H1 (cell line): ENCODE measurements at regions not wholly inside any gene's neighbourhood (a gene's known extent, or its start where the extent isn't known, plus 50 kb on each side); places are given as distances from the start of the nearest gene placed in this dataset.

Source experiments
- CTCF ChIA-PET: fragments of 300-600 bp; sonication (Branson Sonifier 250); formaldehyde crosslinking; loops from one replicate; lab custom pipeline; 2021; ENCODE audit not compliant: partially characterized antibody; lab: Charles Lee
- POLR2A ChIA-PET: fragments of 300-600 bp; sonication (Branson Sonifier 250); formaldehyde crosslinking; loops from one replicate; lab custom pipeline; 2021; ENCODE audit warnings: inconsistent platforms; ENCODE audit not compliant: partially characterized antibody; lab: Charles Lee
- DNase-seq, 2 experiments: peaks; one replicate each; pipeline versions ENCODE4 v3.0.0 to v3.0.0-alpha.2; 2010 to 2022; ENCODE audit warnings: low spot score in 2 of 2, low read depth in 1 of 2, mixed read lengths in 1 of 2
- FAIRE-seq: peaks from 2 replicates; lab custom pipeline; 2011; peaks lifted over from hg19 to GRCh38; lab: Jason Lieb, UNC
- H2AFZ ChIP-seq: 2 replicates; pipeline ENCODE4 v1.8.1; 2012; ENCODE audit warnings: low read length, inconsistent platforms
- H2AK5ac ChIP-seq: 2 replicates; pipeline ENCODE4 v1.6.1; 2013; ENCODE audit warnings: low read depth, low read length
- H2BK120ac ChIP-seq: replicated peaks from 2 replicates; pipeline ENCODE3; 2013; ENCODE audit warnings: low read depth, low read length, inconsistent platforms
- H2BK12ac ChIP-seq: 2 replicates; pipeline ENCODE4 v1.6.1; 2013; ENCODE audit warnings: low read depth, low read length
- H2BK15ac ChIP-seq: 2 replicates; pipeline ENCODE4 v1.6.1; 2013; ENCODE audit warnings: low read length
- H2BK20ac ChIP-seq: 2 replicates; pipeline ENCODE4 v1.6.1; 2013; ENCODE audit warnings: low read length
- H2BK5ac ChIP-seq: 2 replicates; pipeline ENCODE4 v1.6.1; 2013; ENCODE audit warnings: low read depth, low read length
- H3K14ac ChIP-seq: 2 replicates; pipeline ENCODE4 v1.6.1; 2013; ENCODE audit warnings: inconsistent platforms; ENCODE audit not compliant: insufficient read length
- H3K18ac ChIP-seq: 2 replicates; pipeline ENCODE4 v1.6.1; 2013; ENCODE audit warnings: low read length; ENCODE audit errors: extremely low read depth
- H3K23ac ChIP-seq: 2 replicates; pipeline ENCODE4 v1.6.1; 2013; ENCODE audit warnings: inconsistent platforms; ENCODE audit not compliant: insufficient read length
- H3K23me2 ChIP-seq: 2 replicates; pipeline ENCODE4 v1.6.1; 2013; ENCODE audit warnings: low read depth, low read length
- H3K27ac ChIP-seq: 2 replicates; pipeline ENCODE4 v1.6.1; 2011; ENCODE audit warnings: low read depth, low read length, inconsistent platforms
- H3K27me3 ChIP-seq, 4 experiments: replicated peaks in 1 of 4; 1 replicate in 1 of 4; 2 replicates in 3 of 4; pipeline versions ENCODE4 v1.6.1 to v1.8.1; 2011 to 2013; ENCODE audit warnings: low read length in 3 of 4, mild to moderate bottlenecking in 3 of 4, inconsistent platforms in 2 of 4, mixed read lengths in 2 of 4, moderate library complexity in 1 of 4; ENCODE audit not compliant: control insufficient read depth in 3 of 4, insufficient read depth in 3 of 4; ENCODE audit errors: extremely low read depth in 1 of 4
- H3K36me3 ChIP-seq, 4 experiments: 2 replicates each; pipeline versions ENCODE4 v1.6.1 to v1.8.1; 2011 to 2013; ENCODE audit warnings: mild to moderate bottlenecking in 4 of 4, low read length in 3 of 4, moderate library complexity in 2 of 4, control low read depth in 1 of 4, inconsistent platforms in 1 of 4; ENCODE audit not compliant: insufficient read depth in 4 of 4, control insufficient read depth in 2 of 4
- H3K4ac ChIP-seq: replicated peaks from 2 replicates; pipeline ENCODE3; 2013; ENCODE audit warnings: low read length, low read depth, mixed read lengths, inconsistent platforms; ENCODE audit not compliant: insufficient read length
- H3K4me1 ChIP-seq, 4 experiments: replicated peaks in 1 of 4; 1 replicate in 1 of 4; 2 replicates in 3 of 4; pipeline versions ENCODE4 v1.6.1 to v1.8.1; 2011 to 2013; ENCODE audit warnings: low read length in 3 of 4, inconsistent platforms in 2 of 4, mixed read lengths in 1 of 4; ENCODE audit not compliant: insufficient read depth in 4 of 4, control insufficient read depth in 3 of 4
- H3K4me2 ChIP-seq, 2 experiments: 2 replicates each; pipeline versions ENCODE4 v1.6.1 to v1.8.1; 2011 to 2013; ENCODE audit warnings: low read depth in 2 of 2, low read length in 2 of 2, control low read depth in 1 of 2, inconsistent platforms in 1 of 2, mild to moderate bottlenecking in 1 of 2; ENCODE audit not compliant: insufficient read depth in 1 of 2
- H3K4me3 ChIP-seq, 4 experiments: fragments of 200-600, 300-600 bp in 1 of 4; sonication (generic), shearing (Covaris generic), sonication (Bioruptor Twin) in 1 of 4; 2 replicates each; pipeline versions ENCODE4 v1.5.1 to v1.8.1; 2011 to 2016; ENCODE audit warnings: low read length in 4 of 4, low read depth in 3 of 4, control low read depth in 2 of 4, inconsistent platforms in 2 of 4, mild to moderate bottlenecking in 2 of 4, mixed read lengths in 1 of 4, moderate library complexity in 1 of 4; ENCODE audit not compliant: insufficient read depth in 2 of 4; ENCODE audit errors: extremely low read depth in 1 of 4
- H3K56ac ChIP-seq: replicated peaks from 2 replicates; pipeline ENCODE3; 2013; ENCODE audit warnings: low read depth, mild to moderate bottlenecking, mixed read lengths, low read length, inconsistent platforms; ENCODE audit not compliant: insufficient read length
- H3K79me1 ChIP-seq: 2 replicates; pipeline ENCODE4 v1.6.1; 2013; ENCODE audit warnings: low read depth, low read length, control low read depth
- H3K79me2 ChIP-seq, 2 experiments: 2 replicates each; pipeline versions ENCODE4 v1.6.1 to v1.8.1; 2012 to 2013; ENCODE audit warnings: low read length in 2 of 2, mild to moderate bottlenecking in 2 of 2, inconsistent platforms in 1 of 2; ENCODE audit not compliant: insufficient read depth in 2 of 2, control insufficient read depth in 1 of 2
- H3K9ac ChIP-seq, 4 experiments: replicated peaks in 1 of 4; 1 replicate in 1 of 4; 2 replicates in 3 of 4; pipeline versions ENCODE4 v1.6.1 to v1.8.1; 2011 to 2013; ENCODE audit warnings: low read depth in 3 of 4, low read length in 3 of 4, control low read depth in 2 of 4, mild to moderate bottlenecking in 2 of 4, moderate library complexity in 2 of 4, inconsistent platforms in 1 of 4; ENCODE audit errors: extremely low read depth in 1 of 4
- H3K9me3 ChIP-seq, 2 experiments: 2 replicates each; pipeline versions ENCODE4 v1.6.1 to v1.8.1; 2012 to 2013; ENCODE audit warnings: mild to moderate bottlenecking in 2 of 2, moderate library complexity in 2 of 2, control low read depth in 1 of 2, inconsistent platforms in 1 of 2, low read depth in 1 of 2, low read length in 1 of 2, mixed read lengths in 1 of 2; ENCODE audit not compliant: insufficient read depth in 2 of 2
- H4K20me1 ChIP-seq, 2 experiments: replicated peaks in 1 of 2; 2 replicates each; pipeline versions ENCODE3 to v1.8.1; 2011 to 2013; ENCODE audit warnings: inconsistent platforms in 2 of 2, low read length in 2 of 2, mild to moderate bottlenecking in 1 of 2; ENCODE audit not compliant: insufficient read depth in 2 of 2, control insufficient read depth in 1 of 2
- H4K5ac ChIP-seq: 2 replicates; pipeline ENCODE4 v1.6.1; 2013; ENCODE audit warnings: low read length, low read depth, mixed read lengths, inconsistent platforms; ENCODE audit not compliant: insufficient read length
- H4K8ac ChIP-seq: 2 replicates; pipeline ENCODE4 v1.8.0; 2013; ENCODE audit warnings: mild to moderate bottlenecking, moderate library complexity, low read length, inconsistent platforms; ENCODE audit not compliant: insufficient read depth; ENCODE audit errors: extremely low read depth
- H4K91ac ChIP-seq: replicated peaks from 2 replicates; pipeline ENCODE3; 2013; ENCODE audit warnings: low read length, mixed read lengths, inconsistent platforms; ENCODE audit not compliant: insufficient read length
- EGR1 ChIP-seq: IDR thresholded peaks from 2 replicates; pipeline ENCODE4 v1.6.1; 2011; ENCODE audit warnings: low read depth, low read length, borderline replicate concordance
- KDM1A ChIP-seq: fragments of 200-600, 300-600 bp; sonication (generic); IDR thresholded peaks from 2 replicates; pipeline ENCODE4 v1.7.1; 2016; ENCODE audit warnings: mild to moderate bottlenecking, low read length, borderline replicate concordance
- KDM5A ChIP-seq: fragments of 200-600 bp; IDR thresholded peaks from 2 replicates; pipeline ENCODE4 v1.7.1; 2012; ENCODE audit warnings: mild to moderate bottlenecking, low read length, inconsistent platforms, mixed read lengths
- POLR2AphosphoS5 ChIP-seq: IDR thresholded peaks from 2 replicates; pipeline ENCODE4 v1.6.1; 2011; ENCODE audit warnings: low read depth, low read length
- RBBP5 ChIP-seq: IDR thresholded peaks from 2 replicates; pipeline ENCODE4 v1.7.1; 2012; ENCODE audit warnings: low read depth, mild to moderate bottlenecking, inconsistent platforms, low read length, moderate library complexity, borderline replicate concordance
- RNF2 ChIP-seq: fragments of 200-900, 300-1000 bp; sonication (generic); IDR thresholded peaks from 2 replicates; pipeline ENCODE4 v1.7.1; 2016; ENCODE audit warnings: borderline replicate concordance, low read depth, mild to moderate bottlenecking, antibody characterized with exemption, low read length; ENCODE audit not compliant: poor library complexity, severe bottlenecking; ENCODE audit errors: missing control alignments
- SP4 ChIP-seq: IDR thresholded peaks from 2 replicates; pipeline ENCODE4 v1.6.1; 2012; ENCODE audit warnings: low read length, inconsistent platforms
- SUZ12 ChIP-seq: fragments of 200-600 bp; sonication (generic); IDR thresholded peaks from 2 replicates; pipeline ENCODE4 v1.6.1; 2012; ENCODE audit warnings: mild to moderate bottlenecking, inconsistent platforms, low read length, moderate library complexity, mixed read lengths
- TBP ChIP-seq: IDR thresholded peaks from 2 replicates; pipeline ENCODE4 v1.6.1; 2011; ENCODE audit warnings: low read depth, low read length, improper control_type of control experiment
- WGBS, 2 experiments: shearing (Covaris generic) in 1 of 2; methylation state at CpG; one replicate each; pipeline versions ENCODE4 v1.1.6 to v1.1.7; 2013 to 2015; ENCODE audit warnings: low lambda C conversion rate in 2 of 2, mixed read lengths in 2 of 2, inconsistent platforms in 1 of 2, low coverage in 1 of 2, missing lambda C conversion rate in 1 of 2; ENCODE audit not compliant: insufficient replicate concordance in 2 of 2, insufficient coverage in 1 of 2, insufficient read length in 1 of 2; ENCODE audit errors: extremely low coverage in 1 of 2, missing lambda C conversion rate in 1 of 2; 5-methylcytosine and 5-hydroxymethylcytosine counted together
- TF ChIP-seq, protein P1 (sequence below), 3 experiments: IDR thresholded peaks; 1 replicate in 2 of 3; 2 replicates in 1 of 3; pipeline versions ENCODE4 v1.5.1 to v1.6.1; 2011; ENCODE audit warnings: low read length in 3 of 3, mild to moderate bottlenecking in 3 of 3, inconsistent platforms in 2 of 3, low read depth in 1 of 3, moderate library complexity in 1 of 3; ENCODE audit not compliant: insufficient read depth in 1 of 3; ENCODE audit errors: control extremely low read depth in 1 of 3

GRCh38 chr10:117477961-117478670 lies 64.4 kb upstream of the EMX2 start:
- Histone ChIP-seq H3K56ac (no peak overlapping the region), H3K18ac (no peak overlapping the region)
- 91% methylated on average over 5 of the region's 5 CpGs; no CpG with 5 or more reads in 1 of the 2 experiments for WGBS, 2 experiments
- TF ChIP-seq, protein P1, sequence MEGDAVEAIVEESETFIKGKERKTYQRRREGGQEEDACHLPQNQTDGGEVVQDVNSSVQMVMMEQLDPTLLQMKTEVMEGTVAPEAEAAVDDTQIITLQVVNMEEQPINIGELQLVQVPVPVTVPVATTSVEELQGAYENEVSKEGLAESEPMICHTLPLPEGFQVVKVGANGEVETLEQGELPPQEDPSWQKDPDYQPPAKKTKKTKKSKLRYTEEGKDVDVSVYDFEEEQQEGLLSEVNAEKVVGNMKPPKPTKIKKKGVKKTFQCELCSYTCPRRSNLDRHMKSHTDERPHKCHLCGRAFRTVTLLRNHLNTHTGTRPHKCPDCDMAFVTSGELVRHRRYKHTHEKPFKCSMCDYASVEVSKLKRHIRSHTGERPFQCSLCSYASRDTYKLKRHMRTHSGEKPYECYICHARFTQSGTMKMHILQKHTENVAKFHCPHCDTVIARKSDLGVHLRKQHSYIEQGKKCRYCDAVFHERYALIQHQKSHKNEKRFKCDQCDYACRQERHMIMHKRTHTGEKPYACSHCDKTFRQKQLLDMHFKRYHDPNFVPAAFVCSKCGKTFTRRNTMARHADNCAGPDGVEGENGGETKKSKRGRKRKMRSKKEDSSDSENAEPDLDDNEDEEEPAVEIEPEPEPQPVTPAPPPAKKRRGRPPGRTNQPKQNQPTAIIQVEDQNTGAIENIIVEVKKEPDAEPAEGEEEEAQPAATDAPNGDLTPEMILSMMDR (IDR thresholded peaks at IDR 0.05; ENCODE audit: control extremely low read depth in 1 of 3, insufficient read depth in 1 of 3, low read depth in 1 of 3, low read length in 3 of 3): peak in 1 of 3 experiments; percentile 3; a peak in 1 of 4 replicates
- TF ChIP-seq POLR2AphosphoS5 (no peak), EGR1 (no peak), TBP (no peak), RNF2 (no peak), RBBP5 (no peak), SUZ12 (no peak), KDM1A (peak; percentile 55; the same call in 1 of the 2 replicates), SP4 (no peak), KDM5A (no peak)

More at GRCh38 chr10:117477961-117478670, 64.4 kb upstream of the EMX2 start:
- no peak for FAIRE-seq
- Histone ChIP-seq H3K9ac (no peak overlapping the region), H3K4me2 (no peak overlapping the region), H2BK12ac (no peak overlapping the region; the same call in 1 of the 2 replicates), H2BK120ac (no peak overlapping the region), H3K27me3 (peaks cover 0 to 2% (median 0%) of the 10 kb centered on the region in 4 experiments; a peak in 3 of 7 replicates), H4K5ac (no peak overlapping the region), H4K8ac (no peak overlapping the region), H3K4me3 (no peak overlapping the region), H3K27ac (no peak overlapping the region), H3K14ac (no peak overlapping the region), H2BK20ac (no peak overlapping the region), H3K79me2 (no peaks in the 10 kb centered on the region), H4K91ac (no peak overlapping the region), H3K36me3 (no peaks in the 10 kb centered on the region), H3K9me3 (no peaks in the 10 kb centered on the region), H2AK5ac (no peak overlapping the region), H3K23me2 (no peaks in the 10 kb centered on the region; the same call in 1 of the 2 replicates), H3K79me1 (no peaks in the 10 kb centered on the region), H3K4me1 (0 out of 7 replicates have a peak, but pooled peaks cover 0 to 1% (median 0%) of the 10 kb centered on the region in 4 experiments), H3K23ac (no peak overlapping the region), H2BK15ac (no peak overlapping the region), H2AFZ (no peak overlapping the region), H2BK5ac (no peak overlapping the region), H4K20me1 (no peaks in the 10 kb centered on the region), H3K4ac (no peak overlapping the region)
- no peak for DNase-seq
- POLR2A ChIA-PET: no interaction called here
- CTCF ChIA-PET: interaction anchor here (0.7 to 1.8 kb wide), 9 partner anchors 8 to 261 kb away, joined by 3 to 4 read pairs (median 3); no protein-coding TSS in a partner anchor
